ENCODE measurements at regions not wholly inside any gene's neighbourhood (a gene's known extent, or its start where the extent isn't known, plus 50 kb on each side); places are given as distances from the start of the nearest gene placed in this dataset.

DNA sequence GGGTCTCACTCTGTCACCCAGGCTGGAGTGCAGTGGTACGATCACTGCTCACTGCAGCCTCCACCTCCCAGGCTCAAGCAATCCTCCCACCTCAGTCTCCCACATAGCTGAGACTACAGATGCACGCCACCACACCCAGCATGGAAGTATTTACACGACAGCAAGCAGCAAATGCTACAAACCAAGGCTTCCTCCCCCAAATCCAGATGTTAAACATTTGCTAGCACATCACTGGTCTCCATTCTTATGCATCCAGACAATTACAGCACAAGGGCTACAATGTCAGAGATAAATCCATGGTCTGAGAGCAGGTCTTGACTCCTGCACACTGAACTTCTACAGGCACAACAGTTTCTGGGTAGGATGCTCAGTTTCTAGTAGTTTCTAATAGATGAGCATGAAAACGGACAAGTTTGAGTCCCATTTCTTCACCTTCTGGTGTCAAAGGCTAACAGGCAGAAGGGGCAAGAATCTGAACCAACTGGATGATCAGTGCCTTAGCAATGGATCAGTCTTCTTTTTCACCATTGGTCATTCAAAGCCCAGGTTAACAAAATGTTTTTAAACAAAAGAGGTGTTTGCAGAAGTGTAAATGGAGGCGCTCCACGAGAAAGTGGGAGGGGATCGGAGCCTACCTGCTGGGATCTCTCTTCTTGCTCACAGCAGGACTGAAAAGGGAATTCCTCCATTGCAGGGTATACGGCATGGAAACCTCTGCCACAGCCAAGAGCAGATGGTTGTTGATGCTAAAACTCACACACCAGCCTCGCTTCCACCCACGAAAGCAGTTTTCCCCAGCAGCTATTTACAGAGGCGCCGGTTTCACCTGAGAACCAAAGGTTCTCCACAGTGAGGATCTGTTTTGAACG, 135.0 kb upstream of the ARL4C start:
- DNase-seq, result no peak

DNA sequence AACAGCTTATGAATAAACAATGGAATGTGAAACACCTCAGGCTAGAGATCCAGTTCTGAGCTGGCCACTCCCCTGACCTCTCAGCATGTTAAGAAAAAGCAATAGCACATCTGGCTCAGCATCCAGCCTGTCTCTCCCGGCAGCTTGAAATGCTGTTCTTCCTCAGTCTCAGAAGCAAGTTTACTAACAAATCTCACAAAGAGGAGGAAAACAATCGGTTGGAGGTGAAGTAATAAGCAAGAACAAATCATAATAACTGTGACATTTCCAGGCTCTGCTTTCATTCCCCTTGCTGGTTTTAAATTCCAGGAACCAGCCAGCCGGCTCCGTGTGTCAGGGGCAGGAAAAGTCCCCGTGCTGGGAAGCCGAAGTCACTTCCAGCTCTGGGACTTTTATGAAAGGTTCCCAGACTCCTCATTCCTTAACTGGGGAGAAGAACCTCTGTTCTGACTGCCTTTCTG, 133.9 kb upstream of the ARL4C start:
- no peak for DNase-seq

DNA sequence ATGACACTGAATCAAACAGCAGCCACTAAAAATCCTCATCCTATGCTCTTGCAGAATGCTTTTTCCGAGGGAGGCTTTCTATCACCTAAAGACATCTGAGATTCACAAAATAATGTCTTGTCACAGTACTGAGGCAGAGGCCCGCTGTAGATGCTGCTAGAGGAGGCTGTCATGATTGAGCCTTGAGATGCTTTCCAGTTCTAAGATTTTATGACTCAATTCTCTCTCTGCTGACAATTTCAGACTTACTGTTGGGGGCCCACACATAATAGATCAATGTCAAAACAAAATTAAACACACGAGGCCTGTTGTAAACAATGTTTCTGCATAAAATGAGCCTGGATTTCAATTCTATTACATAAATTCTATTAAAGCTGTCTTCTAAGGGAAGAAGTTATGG, 132.7 kb upstream of the ARL4C start:
- DNase-seq, result no peak

DNA sequence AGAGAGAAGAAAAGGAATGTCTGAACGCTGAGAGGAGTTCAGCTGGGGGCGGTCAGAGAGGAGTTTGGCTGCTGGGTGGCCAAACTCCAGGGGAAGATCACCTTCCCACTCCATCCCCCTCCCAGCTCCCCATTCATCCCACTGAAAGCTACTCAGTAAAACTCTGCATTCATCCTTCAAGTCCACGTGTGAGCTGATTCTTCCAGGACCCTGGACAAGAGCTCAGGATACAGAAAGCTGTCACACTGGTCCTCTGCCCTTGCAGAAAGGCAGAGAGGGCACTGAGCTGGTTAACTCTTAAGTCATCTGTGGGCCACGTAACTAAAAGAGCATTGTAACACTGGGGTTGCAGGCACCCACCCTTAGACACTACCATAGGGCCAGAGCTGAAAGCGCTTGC, 132.1 kb upstream of the ARL4C start:
- DNase-seq, result no peak

DNA sequence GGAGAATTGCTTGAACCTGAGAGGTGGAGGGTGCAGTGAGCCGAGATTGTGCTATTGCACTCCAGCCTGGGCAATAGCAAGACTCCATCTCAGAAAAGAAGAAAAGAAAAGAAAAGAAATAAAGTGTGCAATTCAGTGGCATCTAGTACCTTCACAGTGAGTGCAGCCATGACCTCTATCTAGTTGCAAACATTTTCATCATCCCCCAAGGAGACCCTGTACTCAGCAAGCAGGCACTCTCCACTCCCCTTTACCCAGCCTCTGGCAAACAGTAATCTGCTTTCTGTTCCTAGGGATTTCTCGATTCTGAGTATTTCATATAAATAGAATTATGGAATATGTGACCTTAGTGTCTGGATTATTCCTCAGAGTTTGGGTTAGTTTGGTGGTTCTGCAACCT, 130.4 kb upstream of the ARL4C start:
- DNase-seq, result no peak

DNA sequence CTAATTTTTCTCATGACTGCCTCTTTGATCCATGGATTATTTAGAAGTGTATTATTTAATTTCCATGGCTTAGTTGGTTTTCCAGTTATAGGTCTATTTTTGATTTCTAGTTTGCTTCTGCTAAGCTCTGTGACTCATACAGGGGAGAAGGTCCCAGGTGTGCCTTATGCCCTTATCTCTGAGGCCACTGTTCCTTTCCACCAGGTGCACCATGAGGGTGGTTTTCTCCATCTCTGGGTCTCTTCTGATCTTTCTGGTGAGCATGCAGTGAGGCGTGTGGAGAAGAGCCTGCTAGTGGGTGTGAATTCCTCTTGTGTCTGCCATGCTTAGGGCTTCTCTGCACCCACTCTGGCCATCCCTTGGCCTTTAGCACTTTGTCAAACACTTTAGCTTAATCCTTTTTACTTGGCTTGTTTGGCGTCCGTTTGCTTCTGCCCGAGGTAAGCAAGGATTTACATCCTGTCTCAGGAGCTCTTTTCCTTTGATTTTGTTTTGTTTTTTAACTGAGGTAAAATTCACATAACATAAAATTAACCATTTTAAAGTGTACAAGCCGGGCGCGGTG, 129.8 kb upstream of the ARL4C start:
- DNase-seq, result no peak

DNA sequence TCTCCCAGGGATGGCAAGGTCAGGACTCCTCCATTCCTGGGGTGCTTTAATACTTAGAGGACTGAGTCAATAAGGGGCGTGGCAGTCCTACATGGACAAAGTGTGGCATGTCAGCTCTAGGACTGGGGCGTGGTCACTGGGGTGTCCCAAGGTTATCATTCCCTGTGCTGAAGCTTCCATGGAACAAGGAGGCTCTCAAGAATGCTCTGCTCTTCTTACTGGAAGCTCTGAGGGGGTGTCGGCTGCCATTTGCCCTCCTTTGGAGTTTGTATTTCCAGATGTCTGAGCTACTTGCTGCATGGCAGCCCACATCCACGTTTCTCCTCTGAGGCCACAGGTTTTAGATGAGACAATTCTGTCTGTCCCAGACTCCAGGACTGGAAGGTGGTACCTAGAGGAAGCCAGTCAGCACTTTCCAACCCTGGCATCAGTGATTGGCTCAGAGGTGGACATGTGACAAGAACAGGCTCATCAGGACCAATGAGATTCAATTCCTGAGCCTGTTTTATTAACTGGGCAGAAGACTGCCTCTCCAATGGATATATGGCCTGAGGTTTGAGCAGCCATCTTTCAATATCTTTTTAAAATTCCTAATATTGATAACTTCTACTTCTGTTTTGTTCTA, 128.9 kb upstream of the ARL4C start:
- no peak for DNase-seq

DNA sequence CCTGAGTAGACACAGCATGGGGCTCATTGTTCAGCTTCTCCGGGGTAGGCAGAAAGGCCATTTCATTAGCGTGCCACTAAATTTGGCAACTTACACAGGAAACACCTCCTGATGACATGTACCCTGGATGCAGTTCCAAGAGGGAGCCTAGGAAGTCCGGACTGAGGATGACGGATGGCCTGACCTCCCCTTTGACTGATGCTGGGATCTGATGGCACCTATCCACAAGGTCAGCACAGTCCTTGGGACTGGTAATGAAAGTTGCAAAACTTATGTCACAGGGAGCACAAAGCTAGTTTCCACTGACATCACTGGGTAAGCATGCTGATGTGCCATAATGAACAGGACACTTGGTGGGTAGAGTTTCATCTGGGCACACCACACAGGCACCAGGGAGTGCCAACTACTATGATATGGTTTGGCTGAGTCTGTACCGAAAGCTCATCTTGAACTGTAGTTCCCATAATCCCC, 126.7 kb upstream of the ARL4C start:
- no peak for DNase-seq

DNA sequence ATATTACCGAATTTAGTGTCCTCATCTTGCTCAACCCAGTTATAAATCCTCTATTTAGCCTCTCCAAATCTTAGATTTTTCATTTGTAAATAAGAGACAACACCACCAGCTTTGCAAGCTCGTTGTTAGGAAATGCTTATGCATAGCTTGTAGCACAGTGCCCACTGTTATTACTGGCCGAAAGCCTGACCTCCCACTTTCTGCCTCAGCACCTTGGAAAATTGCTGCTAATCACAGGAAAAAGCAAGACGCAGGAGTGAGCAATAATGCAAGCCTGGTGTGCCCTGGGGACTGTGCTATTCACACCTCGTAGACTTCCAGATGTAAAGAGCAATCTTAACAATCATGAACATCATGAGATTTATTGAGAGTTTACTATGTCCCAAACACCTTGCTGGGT, 124.2 kb upstream of the ARL4C start:
- DNase-seq, result no peak

DNA sequence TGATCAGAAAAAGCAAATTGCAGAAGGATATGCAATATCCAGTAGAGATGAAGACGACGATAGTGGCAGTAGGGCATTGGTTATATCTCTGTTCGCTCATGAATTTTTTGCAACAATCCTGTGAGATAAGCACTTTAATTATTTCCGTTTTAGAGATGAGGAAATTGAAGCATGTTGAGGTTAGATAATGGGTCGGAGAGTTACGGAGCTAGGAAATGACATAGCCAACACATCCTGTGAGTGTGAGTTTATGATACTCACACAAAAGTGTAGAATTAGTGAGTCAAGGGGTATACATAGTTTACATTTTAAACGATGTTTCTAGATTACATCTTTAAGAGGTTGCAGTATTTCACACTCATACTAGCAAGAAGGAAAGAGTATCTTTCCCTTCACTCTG, 123.1 kb upstream of the ARL4C start:
- no peak for DNase-seq

DNA sequence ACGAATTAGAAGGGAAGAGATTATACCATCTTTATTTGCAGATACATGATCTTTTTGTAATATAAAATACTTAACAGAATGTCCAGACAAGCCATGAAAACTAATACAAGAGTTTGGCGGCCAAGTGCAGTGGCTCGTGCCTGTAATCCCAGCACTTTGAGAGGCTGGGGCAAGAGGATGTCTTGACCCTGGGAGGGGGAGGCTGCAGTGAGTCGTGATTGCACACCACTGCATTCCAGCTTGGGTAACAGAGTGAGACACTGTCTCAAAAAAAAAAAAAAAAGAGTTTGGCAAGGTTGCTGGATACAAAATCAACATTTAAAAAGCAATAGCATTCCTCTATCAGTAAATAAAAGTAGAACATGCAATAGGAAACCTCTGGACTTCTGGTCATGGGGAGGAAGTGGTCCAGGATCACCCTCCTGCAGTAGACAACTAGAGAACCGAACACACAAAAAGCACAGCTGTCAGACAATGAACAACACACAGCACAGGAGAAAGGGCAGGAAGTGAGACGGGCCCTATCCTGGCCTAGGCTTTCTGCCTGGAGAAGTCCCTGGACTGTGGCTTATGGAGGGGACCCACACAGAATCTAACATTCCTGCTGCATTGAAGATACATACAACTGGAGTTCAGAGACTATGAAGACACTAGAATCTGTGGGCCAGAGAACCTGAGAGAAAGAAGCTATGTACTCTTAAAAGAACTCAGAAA, 118.9 kb upstream of the ARL4C start:
- no peak for DNase-seq

DNA sequence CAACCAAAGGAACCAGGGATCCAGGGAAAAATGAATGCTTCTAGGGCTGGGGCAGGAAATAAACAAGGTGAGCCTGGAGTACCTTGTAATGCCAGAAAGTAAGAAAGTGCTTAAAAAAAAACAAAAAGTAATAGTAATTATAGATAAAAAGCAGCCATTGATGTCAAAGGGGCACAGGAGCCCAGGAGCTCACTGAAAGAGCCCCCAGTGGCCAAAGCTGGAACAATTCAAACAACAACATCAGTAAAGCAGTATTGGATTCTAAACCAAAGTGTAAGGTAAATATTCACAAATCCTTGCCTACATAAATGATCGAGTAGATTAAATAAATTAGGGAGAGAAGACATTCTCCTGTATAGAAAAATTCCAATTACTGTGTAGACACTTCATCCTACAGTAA, 114.3 kb upstream of the ARL4C start:
- no peak for DNase-seq

DNA sequence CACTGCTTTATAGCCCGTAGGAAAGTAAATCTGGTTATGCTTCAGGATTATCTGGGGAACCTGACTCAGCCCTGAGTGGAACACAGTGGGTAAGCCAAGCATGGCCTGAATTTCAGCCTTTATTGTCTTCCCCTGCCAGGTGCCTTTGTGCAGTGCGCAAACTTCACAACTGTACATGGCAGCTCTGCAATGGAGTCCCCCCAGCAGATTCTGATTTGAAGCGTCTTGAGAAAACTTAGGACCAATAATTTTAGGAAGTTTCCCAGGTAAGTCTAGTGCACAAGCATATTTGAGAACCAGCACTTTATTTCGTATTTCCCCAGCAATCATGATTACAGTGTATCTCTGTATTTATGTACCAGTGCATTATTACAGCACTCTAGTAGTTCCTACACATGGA, 112.1 kb upstream of the ARL4C start:
- no peak for DNase-seq

DNA sequence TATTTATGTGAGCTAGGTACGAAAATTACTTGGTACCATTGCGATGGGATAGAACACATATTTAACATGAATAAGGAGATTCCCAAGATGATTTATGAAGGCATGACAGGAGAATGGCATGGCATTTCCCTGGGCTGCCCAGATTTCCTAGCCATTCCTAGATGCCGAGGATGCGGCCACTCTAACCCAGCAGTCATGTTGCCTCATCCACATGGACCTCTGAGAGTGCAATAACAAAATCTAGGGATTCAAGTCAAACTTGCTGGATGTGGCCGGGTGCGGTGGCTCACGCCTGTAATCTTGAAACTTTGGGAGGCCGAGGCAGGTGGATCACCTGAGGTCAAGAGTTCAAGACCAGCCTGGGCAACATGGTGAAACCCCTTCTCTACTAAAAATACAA, 110.8 kb upstream of the ARL4C start:
- DNase-seq, result no peak

DNA sequence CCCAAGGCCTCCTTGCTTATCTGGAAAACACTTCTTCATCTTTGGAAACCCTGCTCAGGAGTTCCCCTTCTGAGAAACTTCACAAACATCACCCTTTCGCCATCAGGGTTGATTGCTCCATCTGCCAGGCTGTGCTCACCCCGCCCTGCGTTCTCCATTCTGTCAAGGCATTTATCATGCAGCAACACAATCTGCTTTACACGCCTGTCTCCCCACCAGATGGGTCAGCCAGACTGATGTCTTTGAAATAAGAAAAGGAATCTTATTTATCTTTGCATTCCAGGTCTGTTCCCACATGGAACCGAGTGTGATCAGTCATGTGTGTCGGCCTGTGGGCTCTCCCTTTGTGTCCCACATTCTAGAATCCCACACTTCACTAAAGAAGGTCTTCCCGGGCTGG, 110.0 kb upstream of the ARL4C start:
- DNase-seq, result no peak

DNA sequence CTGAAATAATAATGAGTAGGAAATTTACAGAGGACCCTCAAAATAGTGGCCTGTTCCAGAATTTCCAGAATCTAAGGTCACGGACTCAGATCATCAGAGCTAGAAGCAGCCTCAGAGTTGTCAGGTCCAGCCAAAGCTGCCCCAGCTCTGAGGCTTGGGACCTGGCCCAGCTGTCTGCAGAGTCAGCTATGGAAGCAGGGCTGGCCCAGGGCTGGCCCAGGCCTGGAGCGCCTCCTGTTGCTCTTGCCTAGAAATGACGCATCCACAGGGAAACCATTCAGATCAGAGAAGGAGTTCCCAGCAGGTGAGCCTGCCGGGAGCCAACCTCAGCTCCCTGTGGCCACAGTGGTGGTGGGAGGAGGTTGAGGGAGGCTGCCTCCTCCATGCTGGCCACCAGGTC, 106.7 kb upstream of the ARL4C start:
- DNase-seq, result no peak

DNA sequence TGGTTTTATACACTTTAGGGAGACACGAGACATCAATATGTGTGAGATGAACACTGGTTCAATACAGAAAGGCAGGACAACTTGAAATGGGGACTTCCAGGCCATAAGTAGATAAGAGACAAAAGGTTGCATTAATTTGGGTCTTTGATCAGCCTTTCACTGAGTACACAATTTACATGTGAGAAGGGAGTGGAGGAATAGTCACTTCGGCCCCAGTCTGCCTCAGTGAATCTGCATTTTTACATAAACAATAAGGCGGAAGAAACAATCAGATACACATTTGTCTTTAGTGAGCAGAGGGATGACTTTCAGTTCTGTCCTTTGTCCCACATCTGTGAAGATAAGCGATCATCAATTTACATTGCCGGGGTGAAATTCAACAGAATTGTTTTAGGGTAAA, 104.3 kb upstream of the ARL4C start:
- no peak for DNase-seq

DNA sequence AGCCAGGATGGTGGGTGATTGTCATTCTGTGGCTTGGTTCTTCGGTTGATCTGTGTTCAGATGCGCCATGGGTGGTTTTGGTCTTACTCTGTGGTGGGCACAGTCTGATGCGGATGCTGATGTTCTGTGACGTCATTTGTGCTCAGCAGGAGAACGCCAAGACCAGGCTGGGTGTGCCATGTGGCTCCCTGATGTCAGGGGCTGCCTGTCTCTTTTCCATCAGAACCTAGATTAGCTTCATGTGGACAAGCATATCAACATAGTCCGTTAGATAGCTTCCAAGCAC, 100.6 kb upstream of the ARL4C start:
- DNase-seq, result no peak

DNA sequence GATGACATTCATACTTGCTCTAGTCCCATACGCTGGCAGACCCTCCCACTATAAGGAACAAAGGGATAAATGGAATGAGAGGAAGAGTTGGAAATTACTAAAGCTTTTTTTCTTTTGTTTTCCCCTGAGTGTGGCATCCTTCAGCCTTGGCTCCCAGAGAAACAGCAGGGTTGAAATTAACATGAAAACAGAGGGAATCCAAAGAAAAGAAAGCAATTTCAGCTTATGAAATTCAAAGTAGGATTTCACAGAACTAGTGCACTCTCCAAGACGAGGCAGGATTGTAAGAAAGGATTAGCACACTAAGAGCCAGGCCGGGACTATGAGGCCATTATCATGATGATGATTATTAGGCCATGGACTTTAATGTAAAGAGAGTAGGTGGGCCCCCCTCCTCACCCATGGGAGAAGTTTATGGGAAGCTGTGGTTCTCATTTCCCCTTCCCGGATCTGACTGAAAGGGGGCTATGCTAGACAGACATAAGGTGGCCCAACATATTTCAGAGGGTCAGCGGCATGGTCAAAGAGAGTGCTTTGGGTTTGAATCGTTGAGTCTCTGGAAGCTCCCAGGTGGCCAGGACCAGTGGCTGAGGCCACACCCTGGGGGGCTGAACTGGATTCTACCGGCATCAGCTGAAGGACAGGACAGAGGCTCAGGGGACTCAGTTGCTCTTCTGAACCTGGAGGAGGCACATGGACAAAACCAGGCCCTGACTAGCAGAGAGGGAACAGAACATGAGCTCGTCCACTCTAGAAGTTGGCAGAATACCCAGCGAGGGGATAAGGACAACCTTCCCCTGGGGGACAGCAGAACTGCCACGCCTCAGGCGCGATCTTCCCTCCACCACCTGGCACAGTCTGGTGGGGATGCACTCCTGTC, 100.1 kb upstream of the ARL4C start:
- DNase-seq, result no peak

DNA sequence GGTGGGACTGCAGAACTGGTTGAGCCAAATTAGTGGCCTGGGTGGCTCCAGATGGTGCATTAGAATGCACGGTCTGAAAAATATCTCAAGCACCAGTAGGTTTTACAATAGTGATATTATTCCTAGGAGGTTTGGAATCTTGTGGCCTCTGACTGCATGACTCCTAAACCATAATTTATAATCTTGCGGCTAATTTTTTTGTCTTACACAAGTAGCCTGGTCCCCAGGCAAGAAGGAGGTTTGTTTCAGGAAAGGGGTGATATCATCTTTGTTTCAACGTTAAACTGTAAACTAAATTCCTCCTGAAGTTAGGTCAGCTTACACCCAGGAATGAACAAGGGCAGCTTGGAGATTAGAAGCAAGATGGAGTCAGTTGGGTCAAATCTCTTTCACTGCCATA, 98.9 kb upstream of the ARL4C start:
- DNase-seq, result no peak

DNA sequence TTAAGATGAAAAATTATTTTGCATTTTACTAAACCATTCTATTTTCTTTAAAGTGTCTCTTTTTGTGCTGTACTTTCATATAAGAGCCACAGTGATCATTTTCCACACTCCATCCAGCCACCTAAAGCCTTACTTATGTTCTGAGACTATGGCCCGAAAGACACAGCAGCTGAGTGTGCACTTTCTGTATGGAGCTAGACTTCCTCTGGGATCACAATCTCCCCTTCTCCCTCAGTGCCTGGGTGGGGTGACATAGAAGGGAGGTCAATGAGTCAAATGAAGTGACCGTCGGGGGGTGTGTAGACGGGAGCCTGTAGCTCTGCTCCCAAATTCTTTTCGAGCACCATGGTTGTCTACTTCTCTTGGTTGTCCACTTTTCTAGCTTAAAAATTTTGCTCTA, 97.8 kb upstream of the ARL4C start:
- no peak for DNase-seq

DNA sequence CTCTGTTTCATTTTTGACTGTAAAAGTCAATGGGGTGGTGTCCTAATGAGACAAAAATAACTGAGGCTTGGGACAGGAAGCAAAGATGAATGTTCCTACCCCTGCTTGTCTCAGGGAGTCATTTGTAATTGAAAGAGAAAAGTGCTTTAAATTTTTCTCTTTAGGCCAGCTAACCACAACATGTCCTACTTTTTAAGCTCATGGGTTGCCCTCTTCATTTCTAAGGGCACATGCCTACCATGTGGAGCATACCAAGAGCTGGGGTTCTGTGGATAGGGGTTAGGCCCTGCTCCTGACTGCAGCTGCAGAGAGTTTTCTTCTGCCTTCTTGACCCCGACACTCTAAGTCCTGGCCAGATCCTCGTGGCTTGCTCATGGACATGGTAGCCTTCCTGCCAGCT, 96.8 kb upstream of the ARL4C start:
- DNase-seq, result no peak

DNA sequence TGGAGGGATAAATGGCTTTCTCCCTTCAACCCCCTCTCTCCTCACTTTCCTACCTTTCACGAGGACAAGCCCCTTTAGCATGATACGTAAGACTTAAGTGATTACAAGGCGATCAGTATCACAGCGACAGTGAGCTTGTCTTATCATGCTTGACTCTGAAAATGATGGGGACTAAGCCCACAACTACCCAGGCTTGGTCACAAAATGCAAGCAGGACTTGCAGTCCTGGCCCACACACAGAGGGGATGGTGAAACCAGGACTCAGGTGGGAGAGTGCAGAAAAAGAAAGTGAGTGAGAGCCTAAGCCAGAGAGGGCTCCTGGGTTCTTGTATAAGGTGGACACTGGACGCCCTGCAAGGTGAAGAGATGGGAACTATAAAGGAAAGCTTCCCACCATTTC, 95.7 kb upstream of the ARL4C start:
- DNase-seq, result no peak
